CD4-positive, alpha-beta T cell (primary cell): ENCODE measurements at regions not wholly inside any gene's neighbourhood (a gene's known extent, or its start where the extent isn't known, plus 50 kb on each side); places are given as distances from the start of the nearest gene placed in this dataset.

ENCODE experiments used
- ATAC-seq: fragments of 200-7000 bp; cut with Tn5 transposase; one replicate; pipeline ENCODE4 v1.10.0; 2022; ENCODE audit warnings: mild to moderate bottlenecking; ENCODE audit not compliant: poor library complexity
- CTCF ChIA-PET: fragments of 350-600 bp; sonication (Branson Sonifier 250); formaldehyde crosslinking; loops from one replicate; lab custom pipeline; 2021; ENCODE audit warnings: antibody characterized with exemption, inconsistent platforms; lab: Charles Lee
- POLR2A ChIA-PET: fragments of 350-600 bp; sonication (Branson Sonifier 250); formaldehyde crosslinking; loops from one replicate; lab custom pipeline; 2021; ENCODE audit warnings: antibody characterized with exemption, inconsistent platforms; lab: Charles Lee
- DNase-seq, 14 experiments: peaks; one replicate each; pipeline ENCODE4 v3.0.0-alpha.2; 2013 to 2020; ENCODE audit warnings: mixed read lengths in 2 of 14
- H3K27ac ChIP-seq, 2 donors: one replicate each; pipeline versions ENCODE4 v1.5.1 to v1.7.0; 2013; ENCODE audit warnings: low read length in 2 of 2, low read depth in 1 of 2, mild to moderate bottlenecking in 1 of 2
- H3K27me3 ChIP-seq, 2 experiments: 1 replicate in 1 of 2; 2 replicates in 1 of 2; pipeline versions ENCODE4 v1.6.1 to v1.7.0; 2013; ENCODE audit warnings: low read length in 2 of 2, control low read depth in 1 of 2, mild to moderate bottlenecking in 1 of 2, moderate library complexity in 1 of 2; ENCODE audit not compliant: insufficient read depth in 2 of 2, control insufficient read depth in 1 of 2
- H3K36me3 ChIP-seq: one replicate; pipeline ENCODE4 v1.6.1; 2013; ENCODE audit warnings: low read length, control low read depth; ENCODE audit not compliant: insufficient read depth
- H3K4me1 ChIP-seq: one replicate; pipeline ENCODE4 v1.6.1; 2013; ENCODE audit warnings: low read length, control low read depth; ENCODE audit not compliant: insufficient read depth
- H3K4me3 ChIP-seq: one replicate; pipeline ENCODE4 v1.5.1; 2013; ENCODE audit warnings: mild to moderate bottlenecking, low read length, moderate library complexity
- H3K9me3 ChIP-seq, 2 experiments: 1 replicate in 1 of 2; 2 replicates in 1 of 2; pipeline versions ENCODE4 v1.6.1 to v1.7.0; 2013; ENCODE audit warnings: low read length in 2 of 2, mild to moderate bottlenecking in 2 of 2, control low read depth in 1 of 2, moderate library complexity in 1 of 2; ENCODE audit not compliant: control insufficient read depth in 1 of 2, insufficient read depth in 1 of 2
- H3K27ac Mint-ChIP-seq: one replicate; pipeline ENCODE4 v1.8.0; 2020; ENCODE audit warnings: mixed read lengths
- H3K27me3 Mint-ChIP-seq: one replicate; pipeline ENCODE4 v1.8.0; 2021; ENCODE audit warnings: mixed read lengths
- H3K36me3 Mint-ChIP-seq: one replicate; pipeline ENCODE4 v1.8.0; 2021; ENCODE audit warnings: low read depth, mixed read lengths
- H3K4me1 Mint-ChIP-seq: one replicate; pipeline ENCODE4 v1.8.0; 2021; ENCODE audit warnings: low read depth, mixed read lengths
- H3K4me3 Mint-ChIP-seq: one replicate; pipeline ENCODE4 v1.8.0; 2020; ENCODE audit warnings: mild to moderate bottlenecking, mixed read lengths
- H3K9me3 Mint-ChIP-seq: one replicate; pipeline ENCODE4 v1.8.0; 2020; ENCODE audit warnings: mixed read lengths
- intact Hi-C, 2 experiments: fragments of 100-400 bp; cut with DNase I in 1 of 2; cut with micrococcal nuclease in 1 of 2; formaldehyde crosslinking; loops; one replicate each; pipeline versions ENCODE4 v1.15.1 to v1.9.0; 2023 to 2025; cut with DNase I, micrococcal nuclease
- TF ChIP-seq, protein P1 (sequence below): fragments of 200-600 bp; IDR thresholded peaks from one replicate; pipeline ENCODE4 v1.8.0; 2022; ENCODE audit warnings: antibody characterized with exemption, mild to moderate bottlenecking

DNA sequence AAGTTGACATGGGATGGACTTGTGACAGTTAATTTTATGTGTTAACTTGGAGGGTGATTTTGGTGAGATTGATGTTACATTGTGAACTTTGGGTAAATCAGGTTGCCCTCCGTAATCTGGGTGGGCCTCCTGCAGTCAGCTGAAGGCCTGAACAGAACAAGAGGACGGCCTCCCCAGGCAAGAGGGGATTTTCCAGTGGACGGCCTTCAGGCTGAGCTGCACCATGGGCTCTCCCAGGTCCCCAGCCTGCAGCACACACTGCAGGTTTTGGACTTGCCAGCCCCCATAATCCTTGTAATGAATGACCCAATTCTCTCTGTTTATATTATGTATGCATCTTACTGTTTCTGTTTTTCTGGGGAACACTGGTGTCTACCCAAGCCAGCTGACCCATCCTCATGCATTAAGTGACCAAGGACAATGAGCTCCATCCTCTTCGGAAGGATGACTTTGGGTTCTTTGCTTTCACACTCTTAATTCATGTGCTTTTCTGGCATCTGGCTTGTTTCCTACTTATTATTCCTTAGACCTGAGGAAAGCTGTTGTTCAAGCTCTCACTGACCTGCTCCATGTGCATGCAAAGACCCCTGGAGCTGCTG, 64.2 kb downstream of the DACT2 start:
- Mint-ChIP-seq H3K36me3 (no peaks in the 10 kb centered on the region), H3K9me3 (peaks cover 6% of the 10 kb centered on the region), H3K27me3 (peaks cover 4% of the 10 kb centered on the region), H3K27ac (no peak overlapping the region), H3K4me1 (no peaks in the 10 kb centered on the region), H3K4me3 (no peak overlapping the region)
- Histone ChIP-seq H3K9me3 (peaks cover 4 to 8% of the 10 kb centered on the region in 2 experiments), H3K4me3 (no peak overlapping the region), H3K4me1 (no peaks in the 10 kb centered on the region), H3K36me3 (no peaks in the 10 kb centered on the region), H3K27me3 (no peaks in the 10 kb centered on the region), H3K27ac (no peak overlapping the region)
- ChIA-PET CTCF (no interaction called here), POLR2A (no interaction called here)
- TF ChIP-seq, protein P1, sequence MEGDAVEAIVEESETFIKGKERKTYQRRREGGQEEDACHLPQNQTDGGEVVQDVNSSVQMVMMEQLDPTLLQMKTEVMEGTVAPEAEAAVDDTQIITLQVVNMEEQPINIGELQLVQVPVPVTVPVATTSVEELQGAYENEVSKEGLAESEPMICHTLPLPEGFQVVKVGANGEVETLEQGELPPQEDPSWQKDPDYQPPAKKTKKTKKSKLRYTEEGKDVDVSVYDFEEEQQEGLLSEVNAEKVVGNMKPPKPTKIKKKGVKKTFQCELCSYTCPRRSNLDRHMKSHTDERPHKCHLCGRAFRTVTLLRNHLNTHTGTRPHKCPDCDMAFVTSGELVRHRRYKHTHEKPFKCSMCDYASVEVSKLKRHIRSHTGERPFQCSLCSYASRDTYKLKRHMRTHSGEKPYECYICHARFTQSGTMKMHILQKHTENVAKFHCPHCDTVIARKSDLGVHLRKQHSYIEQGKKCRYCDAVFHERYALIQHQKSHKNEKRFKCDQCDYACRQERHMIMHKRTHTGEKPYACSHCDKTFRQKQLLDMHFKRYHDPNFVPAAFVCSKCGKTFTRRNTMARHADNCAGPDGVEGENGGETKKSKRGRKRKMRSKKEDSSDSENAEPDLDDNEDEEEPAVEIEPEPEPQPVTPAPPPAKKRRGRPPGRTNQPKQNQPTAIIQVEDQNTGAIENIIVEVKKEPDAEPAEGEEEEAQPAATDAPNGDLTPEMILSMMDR: no peak
- ATAC-seq (no peak), DNase-seq (no peak)
- intact Hi-C loops: no loop called here

DNA sequence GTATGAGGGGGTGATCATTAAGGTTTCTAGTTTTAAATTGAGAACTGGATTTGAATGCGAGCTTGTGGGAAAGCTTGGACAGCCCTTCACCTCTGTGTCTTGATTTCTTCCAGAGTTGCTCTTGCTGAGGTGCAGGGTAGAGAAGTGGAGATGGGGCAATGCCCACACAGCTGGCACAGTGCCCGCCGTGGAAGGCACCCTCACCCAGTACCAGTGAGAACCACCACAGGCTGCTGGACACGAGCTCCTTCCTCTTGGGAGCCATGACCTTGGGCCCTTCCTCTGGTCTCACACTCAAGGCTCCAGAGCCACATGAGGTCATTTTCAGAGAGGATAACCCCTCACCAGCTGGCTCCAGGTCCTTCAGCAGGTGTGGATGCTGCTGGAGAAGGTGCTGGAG, 67.3 kb downstream of the DACT2 start:
- Histone ChIP-seq H3K4me3 (no peak overlapping the region), H3K27me3 (no peaks in the 10 kb centered on the region), H3K9me3 (peaks cover 4 to 8% of the 10 kb centered on the region in 2 experiments), H3K36me3 (no peaks in the 10 kb centered on the region), H3K4me1 (no peaks in the 10 kb centered on the region), H3K27ac (no peak overlapping the region)
- Mint-ChIP-seq H3K27ac (no peak overlapping the region), H3K9me3 (peaks cover 6% of the 10 kb centered on the region), H3K4me1 (no peaks in the 10 kb centered on the region), H3K36me3 (no peaks in the 10 kb centered on the region), H3K4me3 (no peak overlapping the region), H3K27me3 (peaks cover 4% of the 10 kb centered on the region)
- POLR2A ChIA-PET: no interaction called here
- intact Hi-C loops: no loop called here
- no peak for DNase-seq
- CTCF ChIA-PET: no interaction called here
- TF ChIP-seq, protein P1: no peak
- no peak for ATAC-seq

DNA sequence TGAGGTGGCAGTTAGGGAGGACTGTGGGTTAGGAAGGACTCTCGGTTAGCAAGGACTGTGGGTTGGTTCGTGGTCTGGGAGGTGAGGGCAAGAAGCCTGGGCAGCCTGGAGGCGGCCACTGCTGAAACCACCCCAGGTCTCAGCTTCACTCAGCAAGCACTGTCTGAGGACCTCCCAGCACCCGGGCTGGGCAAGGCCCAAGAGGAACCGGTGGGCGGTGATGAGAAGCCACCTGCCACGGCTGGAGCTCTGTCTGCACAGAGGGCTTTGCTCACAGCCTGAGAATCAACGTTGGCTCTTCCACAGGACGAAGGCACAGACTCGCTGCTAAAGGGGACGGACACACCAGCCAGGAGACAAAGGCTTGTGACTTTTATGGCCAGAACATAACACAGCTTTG, 69.3 kb downstream of the DACT2 start:
- intact Hi-C loops: no loop called here
- Histone ChIP-seq H3K27me3 (no peaks in the 10 kb centered on the region), H3K4me1 (no peaks in the 10 kb centered on the region), H3K4me3 (no peak overlapping the region), H3K9me3 (peaks cover 0 to 2% of the 10 kb centered on the region in 2 experiments), H3K27ac (no peak overlapping the region), H3K36me3 (no peaks in the 10 kb centered on the region)
- Mint-ChIP-seq H3K4me1 (no peaks in the 10 kb centered on the region), H3K27me3 (peaks cover 4% of the 10 kb centered on the region), H3K27ac (no peak overlapping the region), H3K4me3 (no peak overlapping the region), H3K36me3 (no peaks in the 10 kb centered on the region), H3K9me3 (no peaks in the 10 kb centered on the region)
- TF ChIP-seq, protein P1: no peak
- POLR2A ChIA-PET: no interaction called here
- CTCF ChIA-PET: no interaction called here
- no peak for ATAC-seq
- DNase-seq: no peak
